ENCODE measurements at regions not wholly inside any gene's neighbourhood (a gene's known extent, or its start where the extent isn't known, plus 50 kb on each side); places are given as distances from the start of the nearest gene placed in this dataset.

GRCh38 chr3:135310317-135310716 lies 515.3 kb downstream of the EPHB1 start:
- intact Hi-C loops (cut with DNase I), result no loop called here
- FAIRE-seq (no peak), ATAC-seq (no peak), DNase-seq (no peak)
- Histone ChIP-seq H3K27ac (no peak overlapping the region), H3K4me3 (no peak overlapping the region), H3K36me3 (no peaks in the 10 kb centered on the region), H3K9me3 (no peaks in the 10 kb centered on the region), H3K4me1 (no peaks in the 10 kb centered on the region), H3K27me3 (no peaks in the 10 kb centered on the region)
- 31 to 50% methylated on average over 4 of the region's 4 CpGs for WGBS, 2 donors
- TF ChIP-seq, protein P1, sequence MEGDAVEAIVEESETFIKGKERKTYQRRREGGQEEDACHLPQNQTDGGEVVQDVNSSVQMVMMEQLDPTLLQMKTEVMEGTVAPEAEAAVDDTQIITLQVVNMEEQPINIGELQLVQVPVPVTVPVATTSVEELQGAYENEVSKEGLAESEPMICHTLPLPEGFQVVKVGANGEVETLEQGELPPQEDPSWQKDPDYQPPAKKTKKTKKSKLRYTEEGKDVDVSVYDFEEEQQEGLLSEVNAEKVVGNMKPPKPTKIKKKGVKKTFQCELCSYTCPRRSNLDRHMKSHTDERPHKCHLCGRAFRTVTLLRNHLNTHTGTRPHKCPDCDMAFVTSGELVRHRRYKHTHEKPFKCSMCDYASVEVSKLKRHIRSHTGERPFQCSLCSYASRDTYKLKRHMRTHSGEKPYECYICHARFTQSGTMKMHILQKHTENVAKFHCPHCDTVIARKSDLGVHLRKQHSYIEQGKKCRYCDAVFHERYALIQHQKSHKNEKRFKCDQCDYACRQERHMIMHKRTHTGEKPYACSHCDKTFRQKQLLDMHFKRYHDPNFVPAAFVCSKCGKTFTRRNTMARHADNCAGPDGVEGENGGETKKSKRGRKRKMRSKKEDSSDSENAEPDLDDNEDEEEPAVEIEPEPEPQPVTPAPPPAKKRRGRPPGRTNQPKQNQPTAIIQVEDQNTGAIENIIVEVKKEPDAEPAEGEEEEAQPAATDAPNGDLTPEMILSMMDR (IDR thresholded peaks at IDR 0.05), result no peak

- no peak for DNase-seq
- FAIRE-seq, result no peak
- 48 to 56% methylated on average over 5 of the region's 5 CpGs for WGBS, 2 donors
Observed at GRCh38 chr3:135311699-135312098, 516.6 kb downstream of the EPHB1 start.

GRCh38 chr3:135314237-135314636 lies 519.2 kb downstream of the EPHB1 start:
- TF ChIP-seq, protein P1 (IDR thresholded peaks at IDR 0.05), result no peak
- no peak for FAIRE-seq
- no peak for DNase-seq
- Histone ChIP-seq H3K27me3 (no peaks in the 10 kb centered on the region), H3K27ac (no peak overlapping the region), H3K4me1 (no peaks in the 10 kb centered on the region), H3K36me3 (no peaks in the 10 kb centered on the region), H3K9me3 (no peaks in the 10 kb centered on the region), H3K4me3 (no peak overlapping the region)
- no peak for ATAC-seq
- 73 to 78% methylated on average over 1 of the region's 1 CpG for WGBS, 2 donors
- intact Hi-C loops (cut with DNase I), result no loop called here

More at GRCh38 chr3:135311699-135312098, 516.6 kb downstream of the EPHB1 start:
- Histone ChIP-seq H3K9me3 (no peaks in the 10 kb centered on the region), H3K36me3 (no peaks in the 10 kb centered on the region), H3K4me1 (no peaks in the 10 kb centered on the region), H3K4me3 (no peak overlapping the region), H3K27me3 (no peaks in the 10 kb centered on the region), H3K27ac (no peak overlapping the region)
- TF ChIP-seq, protein P1 (IDR thresholded peaks at IDR 0.05), result no peak
- intact Hi-C loops (cut with DNase I), result no loop called here
- no peak for ATAC-seq

DNA sequence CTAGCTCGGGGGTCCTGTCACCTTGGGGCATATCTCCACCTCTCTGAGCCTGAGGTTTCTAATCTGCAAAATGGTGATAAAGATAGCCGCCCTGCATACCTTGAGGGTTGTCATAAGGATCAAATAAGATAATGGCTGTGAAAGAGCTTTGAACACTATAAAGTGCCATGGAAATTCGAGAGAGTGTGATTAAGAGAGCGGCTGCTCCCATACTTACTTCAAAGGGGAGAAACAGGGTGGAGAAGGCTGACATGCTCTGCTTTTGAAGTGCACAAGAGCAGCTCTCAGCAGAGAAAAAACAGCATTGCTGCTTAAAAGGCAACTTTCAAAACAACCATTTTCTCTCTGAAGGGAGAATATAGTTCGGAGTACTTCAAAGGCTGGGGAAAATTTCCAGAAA lies 529.2 kb downstream of the EPHB1 start:
- 32 to 51% methylated on average over 5 of the region's 5 CpGs for WGBS, 2 donors
- Histone ChIP-seq H3K4me3 (no peak overlapping the region), H3K27ac (no peak overlapping the region), H3K4me1 (no peaks in the 10 kb centered on the region), H3K36me3 (no peaks in the 10 kb centered on the region), H3K9me3 (no peaks in the 10 kb centered on the region), H3K27me3 (no peaks in the 10 kb centered on the region)
- ATAC-seq, result no peak
- intact Hi-C loops (cut with DNase I), result no loop called here
- FAIRE-seq, result no peak
- no peak for DNase-seq
- TF ChIP-seq, protein P1 (IDR thresholded peaks at IDR 0.05), result no peak

GRCh38 chr3:135325096-135325495 lies 530.0 kb downstream of the EPHB1 start:
- Histone ChIP-seq H3K36me3 (no peaks in the 10 kb centered on the region), H3K9me3 (no peaks in the 10 kb centered on the region), H3K27ac (no peak overlapping the region), H3K4me3 (no peak overlapping the region), H3K27me3 (no peaks in the 10 kb centered on the region), H3K4me1 (no peaks in the 10 kb centered on the region)
- TF ChIP-seq, protein P1 (IDR thresholded peaks at IDR 0.05), result no peak
- intact Hi-C loops (cut with DNase I), result no loop called here
- peak in 2 of 6 donors; percentile 31 to 36 for DNase-seq
- ATAC-seq, result no peak
- WGBS, 2 donors, result 33 to 50% methylated on average over 1 of the region's 1 CpG
- FAIRE-seq, result no peak
